NB4 (cell line): ENCODE measurements at regions not wholly inside any gene's neighbourhood (a gene's known extent, or its start where the extent isn't known, plus 50 kb on each side); places are given as distances from the start of the nearest gene placed in this dataset.

ENCODE experiments used
- DNase-seq: peaks from one replicate; pipeline ENCODE4 v3.0.0; 2010; ENCODE audit warnings: low read depth
- H3K4me3 ChIP-seq: one replicate; pipeline ENCODE4 v1.5.1; 2011; ENCODE audit warnings: mild to moderate bottlenecking, low read depth, low read length, moderate library complexity
- CTCF ChIP-seq: IDR thresholded peaks from one replicate; pipeline ENCODE4 v1.5.1; 2012; ENCODE audit warnings: low read depth, low read length
- MAX ChIP-seq: IDR thresholded peaks from 2 replicates; pipeline ENCODE4 v1.6.1; 2011; ENCODE audit warnings: low read depth, low read length
- MYC ChIP-seq: IDR thresholded peaks from 2 replicates; pipeline ENCODE4 v1.6.1; 2011; ENCODE audit warnings: low read depth, low read length
- POLR2A ChIP-seq: IDR thresholded peaks from 2 replicates; pipeline ENCODE4 v1.6.1; 2011; ENCODE audit warnings: mild to moderate bottlenecking; ENCODE audit not compliant: insufficient read length; ENCODE audit errors: extremely low read depth

DNA sequence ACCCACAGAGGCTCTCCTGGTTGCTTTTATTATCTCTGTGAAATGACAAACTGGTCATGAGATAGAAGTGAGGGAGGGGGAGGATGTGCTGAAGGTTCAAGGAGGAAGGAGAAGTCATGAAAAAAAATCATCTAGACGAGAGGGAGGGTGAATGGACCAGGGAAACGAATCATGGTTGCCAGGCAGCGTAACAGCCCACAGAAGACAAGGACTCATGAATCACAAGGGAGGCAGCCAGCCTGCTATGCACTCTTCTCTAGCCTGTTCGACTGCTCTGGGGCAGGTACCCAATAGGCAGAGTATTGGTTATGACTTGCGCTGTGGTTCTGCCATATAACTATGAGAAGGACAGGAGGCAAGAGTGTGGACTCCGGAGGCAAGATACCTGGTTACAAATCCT is 475.2 kb downstream of the CDK5RAP2 start:
- no peak for DNase-seq
- TF ChIP-seq MYC (no peak), POLR2A (no peak)
- H3K4me3 ChIP-seq: no peak overlapping the region

GRCh38 chr9:120100595-120100994 is 479.4 kb downstream of the CDK5RAP2 start:
- H3K4me3 ChIP-seq: no peak overlapping the region
- no peak for DNase-seq
- no peak for TF ChIP-seq CTCF
- TF ChIP-seq POLR2A: no peak
- no peak for TF ChIP-seq MYC
- TF ChIP-seq MAX: no peak

DNA sequence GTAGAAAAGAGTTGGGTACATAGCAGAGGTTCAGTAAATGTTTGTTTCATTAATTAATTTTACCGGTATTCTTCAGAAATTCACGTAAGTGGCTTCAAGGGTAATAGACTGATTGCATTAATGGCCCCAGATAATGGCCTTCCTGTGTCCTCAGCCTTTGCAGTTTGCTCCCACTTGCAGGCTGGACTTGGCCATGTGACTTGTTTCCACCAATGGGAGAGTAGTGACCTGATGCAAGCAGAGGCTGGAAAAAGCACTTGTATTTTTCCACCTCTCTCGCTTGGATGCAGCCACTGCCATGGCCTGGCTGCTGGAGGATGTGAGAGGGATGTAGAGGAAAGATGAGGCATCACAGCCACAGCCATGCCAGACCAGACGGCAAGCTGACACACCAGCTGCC is 480.9 kb downstream of the CDK5RAP2 start:
- no peak for TF ChIP-seq POLR2A
- TF ChIP-seq CTCF: no peak
- TF ChIP-seq MAX: no peak
- no peak for TF ChIP-seq MYC
- H3K4me3 ChIP-seq: no peak overlapping the region
- DNase-seq: peak; percentile 4

DNA sequence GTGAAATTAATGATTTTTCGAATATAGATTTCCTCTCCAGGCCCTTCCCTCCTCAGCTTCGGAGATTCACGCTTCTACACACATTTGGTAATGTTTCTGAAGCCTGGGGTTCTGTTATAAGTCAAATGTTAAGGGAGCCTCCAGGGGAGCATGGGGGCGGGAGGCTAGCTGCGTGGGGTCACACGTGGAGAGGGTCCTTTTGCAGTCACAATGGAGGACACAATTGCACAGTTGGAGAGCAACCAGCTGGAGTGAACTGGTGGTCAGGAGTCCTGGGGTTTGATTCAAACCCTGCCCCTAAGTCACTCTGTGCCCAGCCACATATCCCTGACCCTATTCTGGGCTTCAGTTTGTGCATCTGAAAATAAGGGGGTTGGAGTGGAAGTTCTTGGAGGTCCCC is 481.4 kb downstream of the CDK5RAP2 start:
- no peak overlapping the region for H3K4me3 ChIP-seq
- TF ChIP-seq POLR2A: no peak
- no peak for TF ChIP-seq CTCF
- TF ChIP-seq MAX: no peak
- TF ChIP-seq MYC: no peak
- DNase-seq: no peak

- DNase-seq: no peak
- TF ChIP-seq CTCF: no peak
- TF ChIP-seq MYC: no peak
- no peak for TF ChIP-seq MAX
- TF ChIP-seq POLR2A: no peak
- no peak overlapping the region for H3K4me3 ChIP-seq
These were observed 488.8 kb downstream of the CDK5RAP2 start for GRCh38 chr9:120091206-120091605.

GRCh38 chr9:120080849-120081248 is 499.1 kb downstream of the CDK5RAP2 start:
- no peak for DNase-seq
- no peak overlapping the region for H3K4me3 ChIP-seq
- no peak for TF ChIP-seq MYC
- TF ChIP-seq POLR2A: no peak
- no peak for TF ChIP-seq MAX
- no peak for TF ChIP-seq CTCF
